Adrenal gland (tissue), 9 donors: ENCODE measurements at regions not wholly inside any gene's neighbourhood (a gene's known extent, or its start where the extent isn't known, plus 50 kb on each side); places are given as distances from the start of the nearest gene placed in this dataset.

Experiments used
- DNase-seq, 7 donors: peaks; one replicate each; pipeline ENCODE4 v3.0.0-alpha.2; 2019 to 2020
- H3K27ac ChIP-seq, 5 donors: fragments of 200-600 bp; sonication (generic) in 4 of 5; 1 replicate in 3 of 5; 2 replicates in 2 of 5; pipeline versions ENCODE4 v1.5.1 to v1.8.0; 2016 to 2020; ENCODE audit warnings: mild to moderate bottlenecking in 1 of 5
- H3K27me3 ChIP-seq: fragments of 200-600 bp; 2 replicates; pipeline ENCODE4 v1.8.0; 2021
- H3K36me3 ChIP-seq, 2 donors: fragments of 200-600 bp; replicated peaks in 1 of 2; 1 replicate in 1 of 2; 2 replicates in 1 of 2; pipeline versions ENCODE4 v1.5.1 to v1.8.0; 2018 to 2022
- H3K4me1 ChIP-seq, 2 donors: fragments of 200-600 bp; replicated peaks in 1 of 2; 1 replicate in 1 of 2; 2 replicates in 1 of 2; pipeline versions ENCODE4 v1.5.1 to v1.8.0; 2018 to 2021
- H3K4me3 ChIP-seq, 4 donors: fragments of 200-600 bp; sonication (generic) in 3 of 4; one replicate each; pipeline ENCODE4 v1.5.1; 2016 to 2018
- H3K9me3 ChIP-seq, 3 donors: fragments of 200-600 bp; sonication (generic) in 1 of 3; replicated peaks in 1 of 3; 1 replicate in 2 of 3; 2 replicates in 1 of 3; pipeline versions ENCODE4 v1.5.1 to v1.8.0; 2016 to 2021
- POLR2A ChIP-seq, 2 donors: fragments of 450-650 bp; IDR thresholded peaks; one replicate each; pipeline ENCODE4 v1.6.1; 2017; ENCODE audit warnings: antibody characterized with exemption in 2 of 2, mild to moderate bottlenecking in 2 of 2, moderate library complexity in 1 of 2
- WGBS, 4 donors: extraction: QIAGEN DNeasy Blood & Tissue Kit in 2 of 4; methylation state at CpG; one replicate each; pipeline versions ENCODE4 v1.1.5 to v1.1.7; 2013 to 2017; 5-methylcytosine and 5-hydroxymethylcytosine counted together
- intact Hi-C, 2 donors: fragments of 100-400 bp; cut with DNase I; formaldehyde crosslinking; loops; one replicate each; pipeline versions ENCODE4 v1.14.1 to v1.15.0; 2022 to 2023
- TF ChIP-seq, protein P1 (sequence below), 6 experiments: fragments of 450-650 bp in 4 of 6; fragments of 200-600 bp in 2 of 6; sonication (generic) in 1 of 6; IDR thresholded peaks; 1 replicate in 5 of 6; 2 replicates in 1 of 6; pipeline versions ENCODE4 v1.5.1 to v1.8.0; 2016 to 2021; ENCODE audit warnings: antibody characterized with exemption in 6 of 6, mild to moderate bottlenecking in 2 of 6, moderate library complexity in 1 of 6
- donor health status: healthy with polysubstance abuse.
- donor health status: Bipolar disorder and iron deficiency.
- donor health status: DM: yes; HTN: yes; CAD: no.
- donor health status: DM: no; HTN: no; CAD: no.
- donor health status: DM: no; HTN: no; CAD: no.

DNA sequence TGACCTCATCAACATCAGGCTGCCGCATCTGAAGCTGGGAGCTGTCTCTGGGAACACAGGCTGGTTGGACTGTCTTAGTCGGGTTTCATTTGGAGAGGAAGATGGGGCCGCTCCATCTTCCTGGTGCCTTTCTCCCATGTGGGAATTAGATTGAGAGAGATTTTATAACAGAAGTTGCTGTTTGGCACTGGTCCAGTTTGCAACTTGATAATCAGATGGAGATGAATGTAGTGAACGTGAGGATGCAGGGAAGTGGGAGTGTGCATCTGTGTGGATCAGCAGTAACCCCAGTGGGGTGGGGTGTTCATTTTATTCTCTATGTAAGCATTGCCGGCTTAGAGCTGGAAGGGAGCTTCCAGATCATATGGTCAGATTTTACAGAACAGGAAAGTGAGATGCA is 250.9 kb downstream of the DCDC2C start:
- Histone ChIP-seq H3K4me3 (no peak overlapping the region), H3K27ac (no peak overlapping the region), H3K4me1 (no peaks in the 10 kb centered on the region), H3K27me3 (peaks cover 8% of the 10 kb centered on the region), H3K9me3 (no peaks in the 10 kb centered on the region), H3K36me3 (no peaks in the 10 kb centered on the region)
- DNase-seq = no peak
- TF ChIP-seq POLR2A (IDR thresholded peaks at IDR 0.05) = no peak
- TF ChIP-seq, protein P1, sequence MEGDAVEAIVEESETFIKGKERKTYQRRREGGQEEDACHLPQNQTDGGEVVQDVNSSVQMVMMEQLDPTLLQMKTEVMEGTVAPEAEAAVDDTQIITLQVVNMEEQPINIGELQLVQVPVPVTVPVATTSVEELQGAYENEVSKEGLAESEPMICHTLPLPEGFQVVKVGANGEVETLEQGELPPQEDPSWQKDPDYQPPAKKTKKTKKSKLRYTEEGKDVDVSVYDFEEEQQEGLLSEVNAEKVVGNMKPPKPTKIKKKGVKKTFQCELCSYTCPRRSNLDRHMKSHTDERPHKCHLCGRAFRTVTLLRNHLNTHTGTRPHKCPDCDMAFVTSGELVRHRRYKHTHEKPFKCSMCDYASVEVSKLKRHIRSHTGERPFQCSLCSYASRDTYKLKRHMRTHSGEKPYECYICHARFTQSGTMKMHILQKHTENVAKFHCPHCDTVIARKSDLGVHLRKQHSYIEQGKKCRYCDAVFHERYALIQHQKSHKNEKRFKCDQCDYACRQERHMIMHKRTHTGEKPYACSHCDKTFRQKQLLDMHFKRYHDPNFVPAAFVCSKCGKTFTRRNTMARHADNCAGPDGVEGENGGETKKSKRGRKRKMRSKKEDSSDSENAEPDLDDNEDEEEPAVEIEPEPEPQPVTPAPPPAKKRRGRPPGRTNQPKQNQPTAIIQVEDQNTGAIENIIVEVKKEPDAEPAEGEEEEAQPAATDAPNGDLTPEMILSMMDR (IDR thresholded peaks at IDR 0.05) = no peak
- WGBS, 4 donors = 52 to 60% (median 55%) methylated on average over 5 of the region's 5 CpGs
- intact Hi-C loops = no loop called here

DNA sequence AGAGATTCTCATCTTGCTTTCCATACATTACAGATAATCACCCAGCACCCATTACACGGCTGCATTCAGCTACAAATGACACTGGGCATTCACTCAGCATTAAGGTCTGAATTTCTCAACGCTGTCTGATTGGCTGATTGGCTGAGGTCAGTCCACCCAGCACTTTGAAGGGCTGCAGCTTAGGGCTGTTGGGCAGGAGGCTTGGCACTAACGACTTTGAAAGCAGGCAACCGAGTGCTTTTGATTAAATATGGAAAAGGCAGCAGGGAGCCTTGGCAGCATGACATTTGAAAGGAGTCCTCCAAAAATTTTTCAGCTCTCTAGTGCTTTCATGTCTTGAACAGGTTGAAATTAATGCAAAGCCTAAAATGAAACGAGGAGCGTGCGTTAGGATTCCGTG is 253.0 kb downstream of the DCDC2C start:
- 54 to 66% (median 59%) methylated on average over 8 of the region's 8 CpGs for WGBS, 4 donors

DNA sequence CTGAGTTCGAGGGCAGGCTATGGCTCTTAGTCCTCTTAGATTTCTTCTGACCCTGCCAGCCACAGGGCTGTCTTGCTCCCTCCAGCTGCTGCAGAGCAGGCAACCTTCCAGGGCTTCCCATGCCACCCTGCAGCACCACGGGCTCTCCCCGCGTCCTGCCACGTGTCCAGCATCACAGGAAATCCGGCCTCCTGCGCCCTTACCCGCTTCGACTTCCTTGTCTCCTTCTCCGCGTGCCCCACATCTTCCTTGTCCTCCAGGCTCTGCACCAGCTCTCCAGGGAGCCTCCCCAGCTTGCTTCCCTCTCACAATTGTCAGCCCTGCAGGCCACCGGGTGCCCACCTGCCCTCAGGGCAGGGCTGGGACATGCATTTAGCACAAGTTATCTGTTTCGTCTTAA is 253.5 kb downstream of the DCDC2C start:
- WGBS, 4 donors = 74 to 80% (median 78%) methylated on average over 13 of the region's 13 CpGs

More for the DNA sequence above, 253.0 kb downstream of the DCDC2C start:
- H3K27me3 ChIP-seq = peaks cover 8% of the 10 kb centered on the region
- no peak overlapping the region for H3K27ac ChIP-seq
- H3K4me1 ChIP-seq = no peaks in the 10 kb centered on the region
- intact Hi-C loops = loop anchor here in 1 of 2 donors (5.0 kb wide), 1 partner anchor 1411 kb away; no protein-coding TSS in a partner anchor
- no peaks in the 10 kb centered on the region for H3K9me3 ChIP-seq
- no peaks in the 10 kb centered on the region for H3K36me3 ChIP-seq
- H3K4me3 ChIP-seq = no peak overlapping the region
- no peak for TF ChIP-seq POLR2A (IDR thresholded peaks at IDR 0.05)
- TF ChIP-seq, protein P1 (IDR thresholded peaks at IDR 0.05) = no peak
- DNase-seq = no peak

DNA sequence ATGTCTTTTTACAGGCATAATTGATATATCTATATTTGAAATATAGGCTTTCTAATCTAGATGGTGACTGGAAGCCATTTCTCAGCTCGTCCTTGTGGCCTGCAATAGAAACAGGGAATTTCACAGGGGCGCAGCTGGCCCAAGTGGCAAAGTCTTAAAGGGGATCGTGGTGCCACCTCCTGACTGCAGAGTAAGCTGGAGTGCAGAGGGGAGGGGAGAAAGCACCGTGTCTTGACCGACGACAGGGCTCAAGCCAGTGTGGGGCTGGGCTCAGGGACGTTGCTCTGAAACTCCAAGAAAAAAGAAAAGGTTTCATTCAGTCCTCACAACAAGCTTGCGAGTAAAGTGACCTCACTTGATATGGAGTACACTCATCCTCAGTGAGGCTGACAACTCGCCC is 255.1 kb downstream of the DCDC2C start:
- Histone ChIP-seq H3K27ac (no peak overlapping the region), H3K4me1 (no peaks in the 10 kb centered on the region), H3K27me3 (peaks cover 8% of the 10 kb centered on the region), H3K4me3 (no peak overlapping the region), H3K36me3 (no peaks in the 10 kb centered on the region), H3K9me3 (no peaks in the 10 kb centered on the region)
- TF ChIP-seq, protein P1 (IDR thresholded peaks at IDR 0.05) = no peak
- no peak for TF ChIP-seq POLR2A (IDR thresholded peaks at IDR 0.05)
- no peak for DNase-seq
- WGBS, 4 donors = 52 to 63% (median 58%) methylated on average over 9 of the region's 9 CpGs
- intact Hi-C loops = loop anchor here in 1 of 2 donors (5.0 kb wide), 1 partner anchor 1409 kb away; no protein-coding TSS in a partner anchor

More for the DNA sequence above, 253.5 kb downstream of the DCDC2C start:
- Histone ChIP-seq H3K4me3 (no peak overlapping the region), H3K9me3 (no peaks in the 10 kb centered on the region), H3K27me3 (peaks cover 8% of the 10 kb centered on the region), H3K27ac (no peak overlapping the region), H3K4me1 (no peaks in the 10 kb centered on the region), H3K36me3 (no peaks in the 10 kb centered on the region)
- TF ChIP-seq, protein P1 (IDR thresholded peaks at IDR 0.05) = no peak
- TF ChIP-seq POLR2A (IDR thresholded peaks at IDR 0.05) = no peak
- intact Hi-C loops = loop anchor here in 1 of 2 donors (5.0 kb wide), 1 partner anchor 1410 kb away; no protein-coding TSS in a partner anchor
- DNase-seq = no peak
